Kidney (tissue), 13 donors: ENCODE measurements at regions not wholly inside any gene's neighbourhood (a gene's known extent, or its start where the extent isn't known, plus 50 kb on each side); places are given as distances from the start of the nearest gene placed in this dataset.

Experiments
- DNase-seq, 5 donors: peaks; one replicate each; pipeline ENCODE4 v3.0.0-alpha.2; 2013 to 2020
- FAIRE-seq: peaks from 2 replicates; lab custom pipeline; 2012; peaks lifted over from hg19 to GRCh38; lab: Jason Lieb, UNC
- H3K27ac ChIP-seq, 2 donors: one replicate each; pipeline ENCODE4 v1.7.0; 2013; ENCODE audit warnings: low read depth in 2 of 2, low read length in 2 of 2, inconsistent platforms in 1 of 2
- H3K27me3 ChIP-seq: one replicate; pipeline ENCODE4 v1.7.1; 2013; ENCODE audit warnings: low read length, inconsistent platforms; ENCODE audit not compliant: control insufficient read depth, insufficient read depth
- H3K36me3 ChIP-seq, 3 donors: one replicate each; pipeline versions ENCODE4 v1.7.0 to v1.7.1; 2013; ENCODE audit warnings: low read length in 3 of 3, control low read depth in 1 of 3, inconsistent platforms in 1 of 3; ENCODE audit not compliant: insufficient read depth in 3 of 3, control insufficient read depth in 2 of 3
- H3K4me1 ChIP-seq, 3 donors: one replicate each; pipeline versions ENCODE4 v1.7.0 to v1.7.1; 2013; ENCODE audit warnings: low read length in 3 of 3, inconsistent platforms in 1 of 3, low read depth in 1 of 3; ENCODE audit not compliant: control insufficient read depth in 2 of 3, insufficient read depth in 2 of 3
- H3K4me3 ChIP-seq, 3 donors: one replicate each; pipeline versions ENCODE4 v1.7.0 to v1.8.1; 2013; ENCODE audit warnings: low read length in 3 of 3, control low read depth in 1 of 3, inconsistent platforms in 1 of 3
- H3K9ac ChIP-seq, 3 donors: one replicate each; pipeline versions ENCODE4 v1.7.0 to v1.7.1; 2013; ENCODE audit warnings: low read length in 3 of 3, control low read depth in 1 of 3, inconsistent platforms in 1 of 3
- H3K9me3 ChIP-seq, 3 donors: one replicate each; pipeline versions ENCODE4 v1.7.0 to v1.7.1; 2013; ENCODE audit warnings: low read length in 3 of 3, control low read depth in 1 of 3, inconsistent platforms in 1 of 3; ENCODE audit not compliant: control insufficient read depth in 2 of 3, insufficient read depth in 1 of 3
- intact Hi-C: fragments of 100-400 bp; cut with DNase I; formaldehyde crosslinking; loops from one replicate; pipeline ENCODE4 v1.11.1; 2022
- TF ChIP-seq, protein P1 (sequence below): IDR thresholded peaks from 3 replicates; pipeline ENCODE4 v1.5.1; 2012; ENCODE audit warnings: mild to moderate bottlenecking, moderate library complexity, borderline replicate concordance; ENCODE audit not compliant: insufficient read depth; ENCODE audit errors: extremely low read depth
- donor health status: control.
- donor health status: control.
- donor health status: control.
- donor health status: control.
- donor health status: control.
- donor health status: DM: yes; HTN: yes; CAD: no.
- donor health status: Normal renal cell carcinoma (clear cell type).

DNA sequence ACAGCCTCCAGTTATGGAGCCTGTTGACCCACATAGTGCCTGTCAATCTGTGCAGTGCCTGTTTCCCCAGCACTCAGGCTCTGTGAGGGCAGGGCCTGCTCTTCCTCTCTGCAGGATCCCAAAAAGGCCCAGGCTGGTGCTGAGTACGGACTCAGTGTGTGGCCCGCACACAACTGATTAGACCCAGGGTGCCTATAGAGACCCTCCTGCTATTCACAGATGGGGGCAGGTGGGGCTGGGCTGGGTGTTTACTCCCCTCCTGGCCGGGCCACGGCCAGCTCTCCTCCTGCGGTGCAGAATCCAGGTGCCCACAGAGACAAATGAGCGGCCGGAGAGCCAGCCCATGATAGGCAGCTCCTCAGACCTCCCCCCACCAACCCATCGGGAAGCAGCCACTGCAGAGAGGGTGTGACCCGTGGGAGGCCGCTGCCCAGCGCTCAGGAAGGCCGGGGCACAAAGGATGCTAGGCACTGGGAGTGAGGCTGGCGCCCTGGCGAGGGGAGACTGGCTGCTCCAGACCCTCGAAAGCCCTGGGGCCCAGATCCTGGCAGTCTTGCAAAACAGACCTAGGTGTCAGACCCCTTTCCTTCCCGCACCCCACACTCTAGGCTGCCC is 239.0 kb downstream of the CTTN start:
- TF ChIP-seq, protein P1, sequence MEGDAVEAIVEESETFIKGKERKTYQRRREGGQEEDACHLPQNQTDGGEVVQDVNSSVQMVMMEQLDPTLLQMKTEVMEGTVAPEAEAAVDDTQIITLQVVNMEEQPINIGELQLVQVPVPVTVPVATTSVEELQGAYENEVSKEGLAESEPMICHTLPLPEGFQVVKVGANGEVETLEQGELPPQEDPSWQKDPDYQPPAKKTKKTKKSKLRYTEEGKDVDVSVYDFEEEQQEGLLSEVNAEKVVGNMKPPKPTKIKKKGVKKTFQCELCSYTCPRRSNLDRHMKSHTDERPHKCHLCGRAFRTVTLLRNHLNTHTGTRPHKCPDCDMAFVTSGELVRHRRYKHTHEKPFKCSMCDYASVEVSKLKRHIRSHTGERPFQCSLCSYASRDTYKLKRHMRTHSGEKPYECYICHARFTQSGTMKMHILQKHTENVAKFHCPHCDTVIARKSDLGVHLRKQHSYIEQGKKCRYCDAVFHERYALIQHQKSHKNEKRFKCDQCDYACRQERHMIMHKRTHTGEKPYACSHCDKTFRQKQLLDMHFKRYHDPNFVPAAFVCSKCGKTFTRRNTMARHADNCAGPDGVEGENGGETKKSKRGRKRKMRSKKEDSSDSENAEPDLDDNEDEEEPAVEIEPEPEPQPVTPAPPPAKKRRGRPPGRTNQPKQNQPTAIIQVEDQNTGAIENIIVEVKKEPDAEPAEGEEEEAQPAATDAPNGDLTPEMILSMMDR: no peak
- Histone ChIP-seq H3K4me1 (no peaks in the 10 kb centered on the region), H3K4me3 (no peak overlapping the region), H3K9ac (no peak overlapping the region), H3K9me3 (peaks cover 0 to 2% (median 0%) of the 10 kb centered on the region in 3 donors), H3K27me3 (no peaks in the 10 kb centered on the region), H3K27ac (no peak overlapping the region), H3K36me3 (peaks cover 0 to 4% (median 0%) of the 10 kb centered on the region in 3 donors)
- no peak for FAIRE-seq
- intact Hi-C loops: no loop called here
- DNase-seq: no peak

DNA sequence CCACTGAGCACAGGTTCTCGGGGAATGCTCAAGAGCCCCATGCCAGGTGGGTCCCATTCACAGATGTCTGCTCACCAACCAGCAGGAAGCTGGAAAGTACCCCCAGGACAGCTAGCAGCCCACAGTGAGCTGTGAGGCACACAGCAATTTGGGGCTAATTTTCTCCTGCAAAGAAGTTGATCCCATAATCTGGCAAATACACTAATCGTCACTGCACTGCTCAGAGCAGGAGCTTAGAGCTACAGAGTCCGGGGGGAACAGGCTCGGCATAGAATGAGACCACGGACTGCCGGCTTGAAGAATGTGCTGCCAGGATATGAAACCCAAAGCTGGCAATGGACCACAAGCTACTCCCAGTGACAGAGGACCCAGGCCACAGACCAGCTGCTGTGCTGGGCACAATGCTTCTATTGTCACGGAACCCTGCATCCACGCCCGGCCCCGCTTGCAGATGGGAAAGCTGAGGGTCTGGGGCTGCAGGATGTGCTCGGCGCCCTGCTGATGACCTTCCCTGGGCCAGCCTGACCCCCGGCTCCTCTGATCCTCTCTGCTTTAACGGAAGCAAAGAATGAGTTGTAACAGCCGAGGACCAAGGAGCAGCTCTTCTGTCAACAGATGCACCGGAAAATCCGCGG is 239.7 kb downstream of the CTTN start:
- Histone ChIP-seq H3K27me3 (no peaks in the 10 kb centered on the region), H3K9ac (no peak overlapping the region), H3K4me3 (no peak overlapping the region), H3K9me3 (peaks cover 0 to 2% (median 0%) of the 10 kb centered on the region in 3 donors), H3K27ac (no peak overlapping the region), H3K36me3 (peaks cover 0 to 4% (median 0%) of the 10 kb centered on the region in 3 donors), H3K4me1 (no peaks in the 10 kb centered on the region)
- TF ChIP-seq, protein P1: no peak
- FAIRE-seq (no peak), DNase-seq (no peak)
- intact Hi-C loops: no loop called here

DNA sequence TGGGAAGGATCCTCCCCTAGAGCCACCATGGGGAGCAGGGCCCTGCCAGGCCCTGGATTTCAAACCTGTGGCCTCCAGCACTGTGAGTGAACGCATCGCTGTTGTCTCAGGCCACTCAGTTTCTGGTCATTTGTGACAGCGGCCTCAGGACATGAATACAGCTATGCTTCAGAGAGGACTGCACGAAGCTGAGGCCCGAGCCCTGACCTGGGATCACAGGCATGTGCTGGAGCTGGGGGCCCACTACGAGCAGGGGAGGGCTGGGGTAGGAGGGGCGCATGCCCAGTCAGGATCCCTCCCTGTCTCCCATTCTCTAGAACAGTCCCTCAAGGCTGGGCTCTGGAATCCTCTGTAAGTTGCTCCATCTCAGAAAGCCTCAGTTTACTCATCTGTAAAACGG is 242.1 kb downstream of the CTTN start:
- H3K27ac ChIP-seq: no peak overlapping the region
- FAIRE-seq (no peak), DNase-seq (no peak)
- H3K4me1 ChIP-seq: no peaks in the 10 kb centered on the region
- H3K4me3 ChIP-seq: no peak overlapping the region
- no peak overlapping the region for H3K9ac ChIP-seq
- H3K9me3 ChIP-seq: peaks cover 0 to 2% (median 0%) of the 10 kb centered on the region in 3 donors
- intact Hi-C loops: no loop called here
- no peaks in the 10 kb centered on the region for H3K27me3 ChIP-seq
- H3K36me3 ChIP-seq: peaks cover 0 to 4% (median 0%) of the 10 kb centered on the region in 3 donors
- TF ChIP-seq, protein P1: no peak
